Trophoblast cell (in vitro differentiated cells and primary cell): ENCODE measurements at regions not wholly inside any gene's neighbourhood (a gene's known extent, or its start where the extent isn't known, plus 50 kb on each side); places are given as distances from the start of the nearest gene placed in this dataset.

Experiments
- DNase-seq, 2 donors: peaks; one replicate each; pipeline ENCODE4 v3.0.0-alpha.2; 2016
- H2AFZ ChIP-seq: 2 replicates; pipeline ENCODE4 v1.6.1; 2013; ENCODE audit warnings: low read length, moderate library complexity, mild to moderate bottlenecking; ENCODE audit not compliant: insufficient read depth, poor library complexity
- H2AK5ac ChIP-seq: 2 replicates; pipeline ENCODE4 v1.6.1; 2013; ENCODE audit warnings: mild to moderate bottlenecking, low read length
- H2BK120ac ChIP-seq: 2 replicates; pipeline ENCODE4 v1.6.1; 2013; ENCODE audit warnings: low read length, mild to moderate bottlenecking, moderate library complexity; ENCODE audit not compliant: insufficient read depth, poor library complexity
- H2BK12ac ChIP-seq: 2 replicates; pipeline ENCODE4 v1.6.1; 2013; ENCODE audit warnings: mild to moderate bottlenecking, low read length, moderate library complexity
- H2BK5ac ChIP-seq: 2 replicates; pipeline ENCODE4 v1.6.1; 2013; ENCODE audit warnings: low read length, low read depth, moderate library complexity, mild to moderate bottlenecking; ENCODE audit not compliant: poor library complexity
- H3K14ac ChIP-seq: 2 replicates; pipeline ENCODE4 v1.6.1; 2013; ENCODE audit warnings: mild to moderate bottlenecking, low read length
- H3K18ac ChIP-seq: 2 replicates; pipeline ENCODE4 v1.6.1; 2013; ENCODE audit warnings: mild to moderate bottlenecking, low read length
- H3K23ac ChIP-seq: 2 replicates; pipeline ENCODE4 v1.6.1; 2013; ENCODE audit warnings: low read length
- H3K27ac ChIP-seq: 2 replicates; pipeline ENCODE4 v1.5.1; 2013; ENCODE audit warnings: low read depth, mild to moderate bottlenecking, inconsistent platforms, low read length, moderate library complexity
- H3K27me3 ChIP-seq: 2 replicates; pipeline ENCODE4 v1.6.1; 2013; ENCODE audit warnings: inconsistent platforms, mild to moderate bottlenecking, low read length, moderate library complexity; ENCODE audit not compliant: insufficient read depth
- H3K36me3 ChIP-seq, 2 experiments: 1 replicate in 1 of 2; 2 replicates in 1 of 2; pipeline ENCODE4 v1.6.1; 2013; ENCODE audit warnings: low read length in 2 of 2, mild to moderate bottlenecking in 2 of 2, moderate library complexity in 1 of 2; ENCODE audit not compliant: insufficient read depth in 2 of 2, control insufficient read depth in 1 of 2
- H3K4ac ChIP-seq: 2 replicates; pipeline ENCODE4 v1.6.1; 2013; ENCODE audit warnings: low read depth, mild to moderate bottlenecking, low read length, moderate library complexity
- H3K4me1 ChIP-seq, 2 experiments: 1 replicate in 1 of 2; 2 replicates in 1 of 2; pipeline ENCODE4 v1.6.1; 2013; ENCODE audit warnings: low read length in 2 of 2, mild to moderate bottlenecking in 2 of 2, moderate library complexity in 1 of 2; ENCODE audit not compliant: insufficient read depth in 2 of 2, control insufficient read depth in 1 of 2
- H3K4me2 ChIP-seq: 2 replicates; pipeline ENCODE4 v1.6.1; 2013; ENCODE audit warnings: inconsistent platforms, mild to moderate bottlenecking, low read length, moderate library complexity
- H3K4me3 ChIP-seq: 2 replicates; pipeline ENCODE4 v1.5.1; 2013; ENCODE audit warnings: mild to moderate bottlenecking, low read depth, low read length, inconsistent platforms
- H3K79me1 ChIP-seq: one replicate; pipeline ENCODE4 v1.6.1; 2013; ENCODE audit warnings: low read length
- H3K79me2 ChIP-seq: 2 replicates; pipeline ENCODE4 v1.6.1; 2013; ENCODE audit warnings: low read length, mild to moderate bottlenecking; ENCODE audit not compliant: control insufficient read depth, insufficient read depth, poor library complexity
- H3K9ac ChIP-seq: 2 replicates; pipeline ENCODE4 v1.6.1; 2013; ENCODE audit warnings: mild to moderate bottlenecking, low read length
- H3K9me3 ChIP-seq: 2 replicates; pipeline ENCODE4 v1.6.1; 2013; ENCODE audit warnings: low read depth, mild to moderate bottlenecking, control low read depth, inconsistent platforms, low read length; ENCODE audit not compliant: insufficient read depth
- H4K12ac ChIP-seq: 2 replicates; pipeline ENCODE4 v1.6.1; 2013; ENCODE audit warnings: low read depth, mild to moderate bottlenecking, low read length, moderate library complexity
- H4K8ac ChIP-seq: 2 replicates; pipeline ENCODE4 v1.6.1; 2013; ENCODE audit warnings: low read depth, mild to moderate bottlenecking, low read length, moderate library complexity
- H4K91ac ChIP-seq: one replicate; pipeline ENCODE4 v1.6.1; 2013; ENCODE audit warnings: low read depth, mild to moderate bottlenecking, low read length, moderate library complexity
- WGBS: extraction: QIAGEN DNeasy Blood & Tissue Kit; methylation state at CpG from one replicate; pipeline ENCODE4 v1.1.7; 2013; ENCODE audit warnings: missing lambda C conversion rate; ENCODE audit not compliant: insufficient read length, insufficient coverage; ENCODE audit errors: extremely low coverage; 5-methylcytosine and 5-hydroxymethylcytosine counted together

GRCh38 chr13:44024167-44024845, 144.6 kb downstream of the LACC1 start:
- H3K79me2 ChIP-seq: no peaks in the 10 kb centered on the region
- H4K12ac ChIP-seq: no peak overlapping the region
- H2BK5ac ChIP-seq: no peak overlapping the region
- no peak overlapping the region for H3K18ac ChIP-seq
- H3K27ac ChIP-seq: no peak overlapping the region
- H3K9me3 ChIP-seq: no peaks in the 10 kb centered on the region
- no peak overlapping the region for H4K91ac ChIP-seq
- no peak overlapping the region for H2BK120ac ChIP-seq
- H3K4me1 ChIP-seq: no peaks in the 10 kb centered on the region
- no peaks in the 10 kb centered on the region for H3K27me3 ChIP-seq
- H3K4me3 ChIP-seq: no peak overlapping the region
- no peak overlapping the region for H4K8ac ChIP-seq
- H2AFZ ChIP-seq: no peak overlapping the region
- H3K14ac ChIP-seq: no peak overlapping the region
- no peak overlapping the region for H3K9ac ChIP-seq
- DNase-seq: peak; percentile 61 to 73
- no peaks in the 10 kb centered on the region for H3K79me1 ChIP-seq
- no peaks in the 10 kb centered on the region for H3K36me3 ChIP-seq
- H2AK5ac ChIP-seq: no peak overlapping the region
- WGBS: no CpG with 5 or more reads among the region's 5 CpGs
- H2BK12ac ChIP-seq: no peak overlapping the region
- no peak overlapping the region for H3K23ac ChIP-seq
- H3K4me2 ChIP-seq: no peak overlapping the region
- H3K4ac ChIP-seq: no peak overlapping the region

GRCh38 chr13:44024846-44025195, 145.1 kb downstream of the LACC1 start:
- Histone ChIP-seq H2AFZ (no peak overlapping the region), H3K79me1 (no peaks in the 10 kb centered on the region), H3K27me3 (no peaks in the 10 kb centered on the region), H3K18ac (no peak overlapping the region), H2BK5ac (no peak overlapping the region), H4K8ac (no peak overlapping the region), H2BK120ac (no peak overlapping the region), H3K9ac (no peak overlapping the region), H3K4ac (no peak overlapping the region), H4K12ac (no peak overlapping the region), H3K4me1 (no peaks in the 10 kb centered on the region), H3K14ac (no peak overlapping the region), H3K23ac (no peak overlapping the region), H3K79me2 (no peaks in the 10 kb centered on the region), H3K27ac (no peak overlapping the region), H4K91ac (no peak overlapping the region), H2BK12ac (no peak overlapping the region), H3K9me3 (no peaks in the 10 kb centered on the region), H3K4me2 (no peak overlapping the region), H3K4me3 (no peak overlapping the region), H2AK5ac (no peak overlapping the region), H3K36me3 (no peaks in the 10 kb centered on the region)
- WGBS: no CpG with 5 or more reads among the region's 4 CpGs
- DNase-seq: peak; percentile 16 to 71

GRCh38 chr13:44026194-44026593, 146.5 kb downstream of the LACC1 start:
- DNase-seq: no peak
- no peak overlapping the region for H3K27ac ChIP-seq
- no peaks in the 10 kb centered on the region for H3K36me3 ChIP-seq
- H2BK12ac ChIP-seq: no peak overlapping the region
- H3K4me1 ChIP-seq: no peaks in the 10 kb centered on the region
- H4K12ac ChIP-seq: no peak overlapping the region
- no peaks in the 10 kb centered on the region for H3K27me3 ChIP-seq
- H3K23ac ChIP-seq: no peak overlapping the region
- H3K4ac ChIP-seq: no peak overlapping the region
- no CpG with 5 or more reads among the region's 4 CpGs for WGBS
- no peaks in the 10 kb centered on the region for H3K79me2 ChIP-seq
- H2AK5ac ChIP-seq: no peak overlapping the region
- no peak overlapping the region for H2BK120ac ChIP-seq
- no peaks in the 10 kb centered on the region for H3K9me3 ChIP-seq
- H2BK5ac ChIP-seq: no peak overlapping the region
- H3K14ac ChIP-seq: no peak overlapping the region
- no peak overlapping the region for H3K4me2 ChIP-seq
- no peak overlapping the region for H3K4me3 ChIP-seq
- H4K8ac ChIP-seq: no peak overlapping the region
- H2AFZ ChIP-seq: no peak overlapping the region
- H4K91ac ChIP-seq: no peak overlapping the region
- H3K79me1 ChIP-seq: no peaks in the 10 kb centered on the region
- H3K9ac ChIP-seq: no peak overlapping the region
- no peak overlapping the region for H3K18ac ChIP-seq

- Histone ChIP-seq H3K23ac (no peak overlapping the region), H3K4ac (no peak overlapping the region), H3K79me2 (no peaks in the 10 kb centered on the region), H3K79me1 (no peaks in the 10 kb centered on the region), H3K4me1 (no peaks in the 10 kb centered on the region), H3K27ac (no peak overlapping the region), H4K12ac (no peak overlapping the region), H3K4me2 (no peak overlapping the region), H2AFZ (no peak overlapping the region), H3K14ac (no peak overlapping the region), H4K91ac (no peak overlapping the region), H3K36me3 (no peaks in the 10 kb centered on the region), H4K8ac (no peak overlapping the region), H2BK5ac (no peak overlapping the region), H2BK12ac (no peak overlapping the region), H2AK5ac (no peak overlapping the region), H3K27me3 (no peaks in the 10 kb centered on the region), H2BK120ac (no peak overlapping the region), H3K18ac (no peak overlapping the region), H3K9ac (no peak overlapping the region), H3K4me3 (no peak overlapping the region), H3K9me3 (no peaks in the 10 kb centered on the region)
- DNase-seq: no peak
- no CpG with 5 or more reads among the region's 3 CpGs for WGBS
Observed at GRCh38 chr13:44028734-44029133, 149.0 kb downstream of the LACC1 start.
